ENCODE measurements at regions not wholly inside any gene's neighbourhood (a gene's known extent, or its start where the extent isn't known, plus 50 kb on each side); places are given as distances from the start of the nearest gene placed in this dataset.

DNA sequence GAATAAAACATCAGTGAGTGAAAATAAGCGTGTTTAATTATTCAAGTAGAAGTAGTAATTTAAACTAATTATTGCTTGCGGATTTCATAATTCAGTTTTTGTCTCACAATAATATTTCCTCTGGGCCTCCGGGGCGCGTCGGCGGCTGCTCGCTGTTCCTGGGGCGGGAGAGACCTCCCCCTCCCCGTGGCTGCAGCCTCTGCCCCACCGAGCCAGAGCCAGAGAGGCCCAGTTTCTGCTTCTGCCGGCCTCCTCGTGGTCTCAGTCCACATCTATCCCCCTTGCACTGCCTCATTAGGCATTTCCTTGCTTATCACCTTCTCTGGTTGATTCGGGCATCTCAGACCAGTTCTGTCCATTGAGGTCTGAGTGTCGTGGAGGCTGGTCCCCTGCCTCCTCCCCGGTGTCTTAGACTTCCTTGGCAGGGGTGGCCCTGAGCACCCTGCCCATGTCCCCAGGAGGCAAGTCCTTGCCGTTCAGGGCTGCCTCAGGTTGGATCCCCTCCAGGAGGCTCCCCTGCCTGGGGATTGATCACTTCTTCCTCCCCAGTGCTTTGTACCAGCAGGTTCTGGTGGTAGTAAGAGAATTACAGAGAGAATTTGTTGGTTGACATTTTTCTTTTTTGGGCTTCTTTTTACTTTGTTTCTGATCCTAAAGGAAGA lies 78.0 kb downstream of the SLC25A47 start:
- TF ChIP-seq, protein P1, sequence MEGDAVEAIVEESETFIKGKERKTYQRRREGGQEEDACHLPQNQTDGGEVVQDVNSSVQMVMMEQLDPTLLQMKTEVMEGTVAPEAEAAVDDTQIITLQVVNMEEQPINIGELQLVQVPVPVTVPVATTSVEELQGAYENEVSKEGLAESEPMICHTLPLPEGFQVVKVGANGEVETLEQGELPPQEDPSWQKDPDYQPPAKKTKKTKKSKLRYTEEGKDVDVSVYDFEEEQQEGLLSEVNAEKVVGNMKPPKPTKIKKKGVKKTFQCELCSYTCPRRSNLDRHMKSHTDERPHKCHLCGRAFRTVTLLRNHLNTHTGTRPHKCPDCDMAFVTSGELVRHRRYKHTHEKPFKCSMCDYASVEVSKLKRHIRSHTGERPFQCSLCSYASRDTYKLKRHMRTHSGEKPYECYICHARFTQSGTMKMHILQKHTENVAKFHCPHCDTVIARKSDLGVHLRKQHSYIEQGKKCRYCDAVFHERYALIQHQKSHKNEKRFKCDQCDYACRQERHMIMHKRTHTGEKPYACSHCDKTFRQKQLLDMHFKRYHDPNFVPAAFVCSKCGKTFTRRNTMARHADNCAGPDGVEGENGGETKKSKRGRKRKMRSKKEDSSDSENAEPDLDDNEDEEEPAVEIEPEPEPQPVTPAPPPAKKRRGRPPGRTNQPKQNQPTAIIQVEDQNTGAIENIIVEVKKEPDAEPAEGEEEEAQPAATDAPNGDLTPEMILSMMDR (conservative IDR thresholded peaks at IDR 0.05), result no peak
- TF ChIP-seq EZH2 (IDR thresholded peaks at IDR 0.05; ENCODE audit: low read depth), result no peak
